Suprapubic skin (tissue), 4 donors: ENCODE measurements at regions not wholly inside any gene's neighbourhood (a gene's known extent, or its start where the extent isn't known, plus 50 kb on each side); places are given as distances from the start of the nearest gene placed in this dataset.
"Not testable (repeated sequence)": the region's sequence is repeated elsewhere in the genome, so short reads cannot be mapped to it uniquely, and the experiment has no call there.

Source experiments
- DNase-seq, 2 donors: peaks; one replicate each; pipeline ENCODE4 v3.0.0-alpha.2; 2019; ENCODE audit warnings: low spot score in 2 of 2
- H3K27ac ChIP-seq: fragments of 200-600 bp; sonication (generic); one replicate; pipeline ENCODE4 v1.5.1; 2019
- H3K27me3 ChIP-seq: fragments of 200-600 bp; sonication (generic); one replicate; pipeline ENCODE4 v1.5.1; 2019
- H3K36me3 ChIP-seq: fragments of 200-600 bp; sonication (generic); one replicate; pipeline ENCODE4 v1.5.1; 2019
- H3K4me1 ChIP-seq: fragments of 200-600 bp; sonication (generic); one replicate; pipeline ENCODE4 v1.5.1; 2019
- H3K4me3 ChIP-seq: fragments of 200-600 bp; sonication (generic); one replicate; pipeline ENCODE4 v1.5.1; 2019; ENCODE audit warnings: mild to moderate bottlenecking
- H3K9me3 ChIP-seq: fragments of 200-600 bp; sonication (generic); one replicate; pipeline ENCODE4 v1.5.1; 2019
- POLR2A ChIP-seq, 2 donors: fragments of 450-650 bp; IDR thresholded peaks; one replicate each; pipeline ENCODE4 v1.6.1; 2017; ENCODE audit warnings: antibody characterized with exemption in 2 of 2, mild to moderate bottlenecking in 2 of 2, moderate library complexity in 2 of 2
- WGBS: methylation state at CpG from one replicate; pipeline ENCODE4 v1.1.5; 2018; 5-methylcytosine and 5-hydroxymethylcytosine counted together

DNA sequence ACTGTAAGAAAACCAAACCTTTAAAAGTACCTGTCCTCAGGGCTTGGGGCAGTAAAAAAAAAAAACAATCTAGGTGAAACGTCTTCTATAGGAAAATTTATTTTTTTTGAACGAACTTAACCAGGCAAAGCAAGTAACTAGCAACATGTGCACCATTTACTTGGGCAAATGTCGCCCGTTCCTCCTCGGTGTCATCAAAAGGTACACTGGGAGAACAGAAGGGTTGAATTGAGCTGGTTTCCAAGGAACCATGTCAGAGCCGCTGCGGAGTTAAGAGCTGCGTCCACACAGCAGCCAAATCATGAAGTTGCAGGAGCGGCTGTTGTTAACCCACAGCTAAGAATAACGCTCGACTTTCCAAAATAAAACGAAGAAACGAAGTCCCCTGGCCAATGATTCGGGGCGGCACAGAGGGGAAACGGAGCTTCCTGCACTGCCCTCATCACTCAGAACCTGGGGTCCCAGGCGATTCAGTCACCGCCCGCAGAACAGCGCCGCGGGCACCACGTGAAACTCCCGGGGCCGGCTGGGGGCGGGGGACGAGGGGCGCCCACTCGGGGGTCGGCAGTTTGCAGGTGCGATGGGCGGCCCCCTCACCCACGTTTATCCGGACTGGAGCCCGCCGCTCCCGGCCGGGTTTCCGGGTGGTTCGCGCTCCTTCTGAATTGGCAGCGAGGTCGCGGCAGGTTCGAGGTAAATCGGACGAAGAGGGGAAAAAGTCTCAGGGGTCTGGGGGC is 53.6 kb upstream of the PLGLB1 start:
- H3K4me1 ChIP-seq, H3K27me3 ChIP-seq, H3K9me3 ChIP-seq, H3K36me3 ChIP-seq: not testable (repeated sequence)
- Histone ChIP-seq H3K4me3 (peak overlapping the region; percentile 71), H3K27ac (peak overlapping the region; percentile 97)
- DNase-seq = peak in 1 of 2 donors; percentile 65
- WGBS = under 1% methylated on average over 14 of the region's 47 CpGs

DNA sequence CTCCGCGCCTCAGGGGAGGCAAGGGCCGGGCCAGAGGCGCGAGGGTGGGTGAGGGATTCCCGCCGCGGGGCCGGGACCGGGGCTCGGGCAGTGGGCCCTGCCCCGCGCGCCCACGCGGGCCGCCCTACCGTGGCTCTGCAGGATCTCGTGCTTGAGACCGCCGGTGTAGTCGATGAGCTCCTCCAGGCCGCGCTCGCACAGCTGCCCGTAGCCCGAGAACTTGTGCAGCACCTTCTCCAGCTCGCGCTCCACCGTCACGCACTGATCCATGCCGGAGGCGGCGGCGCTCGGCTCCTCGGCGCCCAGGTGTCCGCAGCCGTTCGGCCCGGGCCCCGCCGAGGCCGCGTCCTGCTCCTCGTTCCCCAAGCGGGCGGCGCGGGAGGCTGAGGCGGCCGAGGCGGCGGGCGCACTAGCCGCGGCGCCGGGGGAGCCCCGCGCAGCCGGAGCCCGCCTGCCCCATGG is 54.2 kb upstream of the PLGLB1 start:
- WGBS = no CpG with 5 or more reads among the region's 64 CpGs
- Histone ChIP-seq H3K27ac (peak overlapping the region; percentile 97), H3K4me3 (peak overlapping the region; percentile 71)
- H3K9me3 ChIP-seq, H3K4me1 ChIP-seq, H3K36me3 ChIP-seq, H3K27me3 ChIP-seq: not testable (repeated sequence)
- peak; percentile 75 to 83 for DNase-seq

DNA sequence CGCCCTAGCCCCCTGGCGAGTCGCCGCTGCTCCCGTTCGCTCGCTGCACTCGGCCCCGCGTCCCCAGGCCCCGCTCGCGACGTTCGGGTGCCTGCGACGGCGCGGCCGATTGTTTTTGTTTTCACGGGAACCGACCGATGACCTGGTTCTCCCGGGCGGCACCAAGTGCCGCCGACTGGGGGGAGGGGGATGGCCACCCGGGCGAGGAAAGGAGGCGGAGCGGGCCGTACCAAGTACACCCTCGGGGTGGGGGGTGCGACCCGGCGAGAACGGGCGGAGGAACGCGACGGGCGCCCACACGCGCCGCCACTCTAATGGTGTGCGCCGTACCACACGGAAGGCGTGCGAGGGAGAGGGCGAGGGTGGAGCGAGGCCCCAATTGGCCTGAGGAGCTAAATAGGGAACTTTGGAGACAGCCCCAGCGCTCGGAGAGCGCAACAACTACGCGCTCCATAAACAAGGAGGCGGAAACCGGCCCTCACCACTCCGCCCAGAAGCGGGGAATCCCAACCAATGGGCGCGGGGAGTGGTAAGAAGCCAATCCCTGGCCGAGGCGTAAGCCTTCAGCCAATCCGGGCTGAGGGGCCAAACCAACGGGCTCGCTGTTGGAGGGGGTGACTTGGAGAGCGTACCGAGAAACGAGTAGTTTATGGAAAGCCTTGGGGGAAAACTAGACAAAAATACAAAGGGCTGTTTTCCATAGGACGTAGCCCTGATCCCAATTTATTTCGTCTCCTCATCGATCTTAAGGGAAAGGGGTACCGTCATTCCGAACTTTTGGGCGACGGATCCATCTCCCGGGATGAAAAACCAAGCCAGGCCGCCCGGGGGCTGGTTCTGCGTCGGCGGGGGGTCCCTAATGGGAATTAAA is 54.8 kb upstream of the PLGLB1 start:
- TF ChIP-seq POLR2A (IDR thresholded peaks at IDR 0.05) = peak in 1 of 2 donors; percentile 70
- WGBS = 0% methylated on average over 7 of the region's 84 CpGs
- peak; percentile 94 to 95 for DNase-seq
- H3K4me3 ChIP-seq = peak overlapping the region; percentile 71
- H3K9me3 ChIP-seq, H3K36me3 ChIP-seq, H3K4me1 ChIP-seq, H3K27me3 ChIP-seq: not testable (repeated sequence)
- peak overlapping the region; percentile 97 for H3K27ac ChIP-seq

DNA sequence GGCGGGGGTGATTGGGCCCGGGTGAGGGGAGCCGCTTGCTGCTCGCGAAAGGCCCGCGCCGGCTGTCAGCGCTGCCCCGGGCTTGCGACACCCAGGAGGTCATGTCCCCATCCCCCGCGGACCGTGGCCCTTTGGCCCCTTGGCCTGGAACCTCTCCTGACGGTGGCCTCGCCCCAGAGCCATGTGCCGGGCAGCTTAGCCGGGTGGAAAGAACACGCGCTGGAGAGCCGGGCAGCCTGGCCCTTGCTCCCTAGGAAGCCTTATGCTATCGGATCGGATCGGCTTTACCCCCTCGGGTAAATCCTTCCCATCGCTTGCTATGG is 55.4 kb upstream of the PLGLB1 start:
- WGBS = no CpG with 5 or more reads among the region's 26 CpGs
- not testable (repeated sequence) for H3K9me3 ChIP-seq, DNase-seq, H3K4me1 ChIP-seq, H3K36me3 ChIP-seq, H3K27me3 ChIP-seq
- Histone ChIP-seq H3K27ac (peak overlapping the region; percentile 97), H3K4me3 (peak overlapping the region; percentile 71)

DNA sequence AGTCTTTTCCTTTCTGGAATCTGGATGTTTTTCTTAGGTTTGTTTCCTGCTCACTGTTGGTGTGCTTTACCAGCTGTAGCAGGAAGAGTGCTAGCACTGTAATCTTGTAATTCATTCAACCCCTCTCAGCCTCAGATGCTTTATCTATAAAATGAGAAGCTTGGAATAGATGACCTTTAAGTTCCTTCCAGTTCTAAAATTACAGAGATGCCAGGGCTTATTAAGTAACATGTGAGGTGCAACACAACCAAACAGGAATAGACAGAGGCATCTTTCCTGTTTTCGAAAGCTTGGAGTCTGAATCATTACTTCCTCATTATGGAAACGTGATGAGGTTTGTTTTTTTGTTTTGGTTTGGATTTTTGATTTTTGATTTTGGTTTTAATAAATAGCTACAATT is 60.1 kb upstream of the PLGLB1 start:
- H3K9me3 ChIP-seq, H3K4me1 ChIP-seq, H3K4me3 ChIP-seq, DNase-seq, H3K27ac ChIP-seq, H3K36me3 ChIP-seq, H3K27me3 ChIP-seq: not testable (repeated sequence)
- WGBS = no CpG with 5 or more reads among the region's 2 CpGs

DNA sequence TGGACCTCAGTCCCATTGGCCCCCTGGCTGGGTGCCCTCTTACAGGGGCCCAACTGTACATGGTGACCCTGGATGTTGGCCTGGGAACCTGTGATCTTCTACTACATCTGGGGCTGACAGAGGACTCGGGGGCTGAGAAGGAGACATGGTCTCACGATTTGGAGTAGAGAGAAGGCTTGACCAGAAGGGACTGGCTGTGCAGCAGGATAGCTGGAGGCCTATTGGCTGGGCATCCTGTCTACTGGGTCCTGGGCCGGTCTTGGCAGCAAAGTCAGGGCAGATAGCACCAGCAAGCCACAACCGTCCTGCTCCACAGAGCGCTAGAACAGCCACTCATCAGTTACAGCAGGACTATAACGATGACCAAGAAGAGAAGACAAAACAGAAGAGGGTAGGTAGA is 66.4 kb upstream of the PLGLB1 start:
- 94% methylated on average over 5 of the region's 6 CpGs for WGBS

DNA sequence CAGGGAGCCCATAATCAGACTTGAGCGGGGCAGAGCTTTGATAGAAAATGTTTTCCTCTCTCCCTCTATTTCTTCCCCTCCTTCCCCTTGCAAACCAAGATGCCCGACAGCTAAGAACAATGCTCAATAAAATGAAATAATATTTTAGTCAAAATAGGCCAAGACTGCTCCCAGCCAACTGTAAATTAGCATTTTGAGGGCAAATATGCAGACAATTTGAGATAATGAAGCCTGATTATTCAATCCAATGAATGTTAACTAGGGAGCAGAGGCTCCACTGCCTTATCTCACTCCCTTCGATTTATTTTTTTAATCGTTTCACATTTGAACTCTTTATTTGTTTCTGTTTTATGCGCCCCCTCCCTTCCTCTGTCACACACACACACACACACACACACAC is 67.8 kb upstream of the PLGLB1 start:
- WGBS = 78% methylated on average over 1 of the region's 5 CpGs
- DNase-seq, H3K36me3 ChIP-seq, H3K27me3 ChIP-seq, H3K4me1 ChIP-seq, H3K4me3 ChIP-seq, H3K27ac ChIP-seq, H3K9me3 ChIP-seq: not testable (repeated sequence)

More for the DNA sequence above, 66.4 kb upstream of the PLGLB1 start:
- not testable (repeated sequence) for H3K36me3 ChIP-seq, DNase-seq, H3K9me3 ChIP-seq, H3K4me3 ChIP-seq, H3K27me3 ChIP-seq, H3K27ac ChIP-seq, H3K4me1 ChIP-seq

DNA sequence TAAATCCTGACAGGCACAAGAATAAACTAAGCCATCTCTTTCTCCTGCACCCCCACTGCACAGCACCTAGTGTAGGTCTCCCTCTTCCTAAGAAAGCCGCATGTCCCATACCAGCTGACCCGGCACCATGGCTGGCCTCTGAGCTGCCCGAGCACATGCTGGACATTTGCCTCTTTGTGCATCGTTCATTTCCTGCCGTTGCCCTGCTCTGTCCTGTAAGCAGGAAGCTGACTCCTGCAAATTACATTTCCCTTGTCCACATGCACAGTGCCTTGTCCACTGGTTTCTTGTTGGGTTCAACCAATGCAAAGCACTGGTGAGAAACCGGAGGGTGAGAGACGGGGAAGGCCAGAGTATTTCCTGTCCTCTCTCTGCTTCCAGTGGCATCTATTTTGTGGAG is 71.6 kb upstream of the PLGLB1 start:
- not testable (repeated sequence) for H3K27me3 ChIP-seq, H3K27ac ChIP-seq, H3K36me3 ChIP-seq, H3K4me1 ChIP-seq, H3K4me3 ChIP-seq, DNase-seq, H3K9me3 ChIP-seq
- no CpG with 5 or more reads among the region's 7 CpGs for WGBS

DNA sequence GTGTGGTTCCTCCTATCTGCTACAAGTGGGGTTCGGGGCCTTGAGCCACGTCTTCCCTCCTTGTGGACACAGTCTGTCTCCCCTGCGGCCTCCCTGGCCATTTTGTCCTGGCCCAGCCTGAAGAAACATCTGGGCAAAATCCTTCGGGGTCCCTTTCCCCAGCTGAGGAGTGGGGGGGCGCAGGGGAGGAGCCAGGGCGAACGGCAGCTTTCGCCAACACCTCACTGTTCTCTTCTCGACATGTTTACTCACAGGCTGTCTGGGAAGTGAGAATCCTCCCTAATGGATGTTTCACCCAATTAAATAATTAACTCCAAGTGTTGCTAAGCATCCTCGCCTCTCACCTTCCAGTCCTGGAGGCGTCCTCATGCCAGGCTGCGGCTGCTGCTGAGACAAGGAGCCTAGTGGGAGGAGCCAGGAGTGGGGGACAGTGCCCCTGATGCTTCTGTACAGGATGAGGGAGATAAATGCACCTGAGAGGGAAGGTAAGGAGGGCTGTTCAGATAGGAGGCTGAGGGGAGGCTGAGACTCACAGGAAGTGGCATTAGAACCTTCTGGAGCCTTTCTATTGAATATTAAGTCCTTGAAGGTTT is 72.4 kb upstream of the PLGLB1 start:
- H3K27me3 ChIP-seq, H3K9me3 ChIP-seq, H3K4me1 ChIP-seq, DNase-seq, H3K4me3 ChIP-seq, H3K36me3 ChIP-seq, H3K27ac ChIP-seq: not testable (repeated sequence)
- 79% methylated on average over 5 of the region's 12 CpGs for WGBS

DNA sequence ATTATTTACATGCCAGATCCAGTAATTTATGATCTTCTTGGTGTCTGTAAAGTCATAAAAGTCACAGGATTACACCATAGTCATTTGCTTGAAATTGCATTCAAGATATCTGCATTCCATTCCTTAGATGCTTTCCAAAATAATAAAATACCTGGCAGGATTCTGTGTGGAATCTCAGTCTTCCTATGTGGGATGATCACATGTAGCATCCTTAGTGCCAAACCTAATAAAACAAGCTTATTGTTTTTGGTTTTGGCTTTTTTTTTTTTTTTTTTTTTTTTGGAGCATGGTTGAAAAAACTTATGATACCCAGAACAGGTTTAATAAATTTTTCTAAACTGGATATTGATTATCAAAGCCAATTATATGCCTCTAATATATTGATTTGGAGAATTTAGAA is 74.2 kb upstream of the PLGLB1 start:
- not testable (repeated sequence) for H3K9me3 ChIP-seq, H3K4me1 ChIP-seq, DNase-seq, H3K4me3 ChIP-seq, H3K27ac ChIP-seq, H3K27me3 ChIP-seq, H3K36me3 ChIP-seq

DNA sequence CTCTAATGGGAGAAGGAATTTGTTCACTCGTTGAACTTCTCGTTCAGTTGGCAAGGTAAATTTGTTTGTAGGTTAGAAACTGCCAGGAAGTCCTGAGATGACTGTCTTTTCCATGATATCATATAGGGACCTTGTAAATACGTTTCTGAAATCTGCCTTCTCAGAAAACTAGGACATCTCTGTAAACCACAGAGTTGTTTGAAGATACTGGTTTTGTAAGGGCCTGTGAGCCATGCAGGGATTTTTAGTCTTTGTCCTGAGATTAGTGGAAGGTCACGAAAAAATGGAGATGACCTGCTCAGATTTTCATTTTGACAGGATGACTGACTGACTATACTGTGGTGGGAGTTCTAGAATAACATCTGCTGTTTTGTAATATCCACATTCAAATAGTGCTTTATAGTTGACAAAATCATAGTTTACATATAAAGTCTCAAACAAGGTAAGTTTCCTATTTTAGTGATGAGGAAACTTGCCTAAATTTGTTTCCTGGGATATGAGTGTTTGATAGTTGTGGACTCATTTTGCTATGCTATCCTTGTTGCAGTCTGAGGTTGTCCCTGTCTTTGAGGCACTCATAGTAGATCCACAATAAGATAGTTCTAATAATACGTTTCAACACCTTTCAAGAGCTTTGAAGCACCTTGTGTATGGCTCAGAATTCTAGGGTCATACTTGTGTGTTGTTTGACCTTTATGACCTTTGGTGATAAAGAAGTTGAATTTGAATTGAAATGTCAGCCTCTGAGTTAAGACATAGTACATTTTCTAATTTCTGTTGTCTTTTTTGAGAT is 107.3 kb upstream of the PLGLB1 start:
- H3K27me3 ChIP-seq, H3K36me3 ChIP-seq, H3K4me3 ChIP-seq, H3K4me1 ChIP-seq, H3K9me3 ChIP-seq, H3K27ac ChIP-seq, DNase-seq: not testable (repeated sequence)
- 65% methylated on average over 3 of the region's 5 CpGs for WGBS

DNA sequence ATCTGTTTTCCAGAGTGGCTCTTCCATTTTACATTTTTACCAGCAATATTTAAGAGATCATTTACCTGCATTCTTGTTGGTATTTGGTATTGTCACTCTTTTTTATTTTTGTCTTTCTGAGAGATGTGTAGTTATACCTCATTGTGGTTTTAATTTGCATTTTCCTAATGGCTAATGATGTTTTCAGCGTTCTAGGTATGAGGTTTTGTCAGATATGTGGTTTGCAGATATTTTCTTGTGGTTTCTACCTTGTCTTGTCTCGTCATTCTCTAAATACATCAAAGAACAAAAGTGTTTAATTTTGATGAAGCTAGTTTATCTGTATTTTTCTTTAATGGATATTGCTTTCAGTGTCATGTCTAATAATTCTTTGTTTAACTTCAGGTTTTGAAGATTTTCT is 110.9 kb upstream of the PLGLB1 start:
- 83% methylated on average over 1 of the region's 2 CpGs for WGBS
- DNase-seq, H3K9me3 ChIP-seq, H3K27me3 ChIP-seq, H3K4me3 ChIP-seq, H3K27ac ChIP-seq, H3K4me1 ChIP-seq, H3K36me3 ChIP-seq: not testable (repeated sequence)

DNA sequence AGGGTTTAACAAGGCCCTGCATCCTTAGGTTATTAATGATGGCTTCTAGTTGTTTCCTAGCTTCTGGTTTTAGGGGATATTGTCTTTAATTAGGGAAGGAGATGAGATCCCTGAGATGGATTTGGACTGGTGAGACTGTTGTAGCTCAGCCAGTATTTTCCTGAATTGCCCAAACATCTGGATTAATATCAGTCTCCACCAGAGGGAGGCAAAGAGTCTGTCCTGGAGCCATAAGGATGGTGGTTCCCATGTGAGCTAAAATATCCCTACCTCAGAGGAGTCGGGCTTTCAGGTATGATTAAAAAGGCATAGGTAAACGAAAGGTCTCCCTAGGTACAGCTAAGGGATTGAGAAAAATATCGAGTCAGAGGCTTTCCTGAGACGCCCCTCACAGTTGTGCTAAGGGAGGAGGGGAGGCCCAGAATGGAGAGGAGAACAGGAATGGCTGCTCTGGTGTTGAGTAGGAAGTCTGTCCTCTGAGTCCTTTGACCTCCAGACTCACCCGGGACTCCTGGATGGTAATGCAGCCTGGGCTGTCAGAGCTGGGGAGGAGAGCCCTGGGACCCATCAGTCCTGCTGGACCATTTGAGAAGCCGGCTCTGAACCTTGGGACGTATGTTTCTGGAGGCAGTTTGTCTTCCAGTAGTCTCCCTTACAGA is 130.3 kb upstream of the PLGLB1 start:
- no CpG with 5 or more reads among the region's 7 CpGs for WGBS

More for the DNA sequence above, 130.3 kb upstream of the PLGLB1 start:
- not testable (repeated sequence) for DNase-seq, H3K27ac ChIP-seq, H3K9me3 ChIP-seq, H3K4me3 ChIP-seq, H3K4me1 ChIP-seq, H3K27me3 ChIP-seq, H3K36me3 ChIP-seq
